Muscle layer of colon (tissue), 2 donors: ENCODE measurements at regions not wholly inside any gene's neighbourhood (a gene's known extent, or its start where the extent isn't known, plus 50 kb on each side); places are given as distances from the start of the nearest gene placed in this dataset.
"Not testable (repeated sequence)": the region's sequence is repeated elsewhere in the genome, so short reads cannot be mapped to it uniquely, and the experiment has no call there.

Source experiments
- H3K27ac ChIP-seq: one replicate; pipeline ENCODE4 v1.7.0; 2013; ENCODE audit warnings: low read depth, mild to moderate bottlenecking, low read length, moderate library complexity
- H3K27me3 ChIP-seq, 2 donors: one replicate each; pipeline ENCODE4 v1.7.0; 2013; ENCODE audit warnings: low read length in 2 of 2, mild to moderate bottlenecking in 2 of 2; ENCODE audit not compliant: insufficient read depth in 2 of 2, control insufficient read depth in 1 of 2
- H3K36me3 ChIP-seq: one replicate; pipeline ENCODE4 v1.7.0; 2013; ENCODE audit warnings: mild to moderate bottlenecking, low read length; ENCODE audit not compliant: insufficient read depth
- H3K4me1 ChIP-seq: one replicate; pipeline ENCODE4 v1.7.0; 2013; ENCODE audit warnings: mild to moderate bottlenecking, low read length; ENCODE audit not compliant: insufficient read depth
- H3K4me3 ChIP-seq, 2 donors: one replicate each; pipeline ENCODE4 v1.7.0; 2013; ENCODE audit warnings: low read length in 2 of 2, low read depth in 1 of 2, mild to moderate bottlenecking in 1 of 2, moderate library complexity in 1 of 2
- H3K9ac ChIP-seq: one replicate; pipeline ENCODE4 v1.7.0; 2013; ENCODE audit warnings: low read length
- H3K9me3 ChIP-seq: one replicate; pipeline ENCODE4 v1.7.0; 2013; ENCODE audit warnings: mild to moderate bottlenecking, low read length
- donor health status: abdominal sarcoma.
- donor health status: Adenocarcinoma of cecum.

DNA sequence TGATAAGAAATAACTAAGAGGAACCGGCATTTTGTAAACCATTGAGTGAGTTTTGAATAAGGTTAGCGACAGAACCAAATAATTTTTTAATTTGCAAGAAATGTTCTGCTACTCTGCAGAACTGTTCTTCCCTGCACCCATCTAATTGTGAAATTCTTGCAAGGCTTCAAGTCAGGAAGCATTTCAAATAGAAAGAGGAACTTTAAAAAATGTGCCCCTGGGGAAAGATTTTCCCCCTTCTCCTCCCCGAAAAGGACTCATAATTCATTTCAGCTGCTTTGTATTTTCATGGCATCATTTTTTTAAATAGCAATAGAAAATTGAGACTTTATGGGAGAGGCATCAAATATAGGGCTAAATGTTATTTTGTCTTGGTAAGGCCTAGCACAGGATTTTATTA lies 180.9 kb upstream of the ANKRD55 start:
- Histone ChIP-seq H3K27me3 (no peaks in the 10 kb centered on the region), H3K4me1 (peaks cover 4% of the 10 kb centered on the region), H3K9me3 (peaks cover 2% of the 10 kb centered on the region), H3K4me3 (no peak overlapping the region), H3K36me3 (no peaks in the 10 kb centered on the region), H3K9ac (no peak overlapping the region), H3K27ac (no peak overlapping the region)

DNA sequence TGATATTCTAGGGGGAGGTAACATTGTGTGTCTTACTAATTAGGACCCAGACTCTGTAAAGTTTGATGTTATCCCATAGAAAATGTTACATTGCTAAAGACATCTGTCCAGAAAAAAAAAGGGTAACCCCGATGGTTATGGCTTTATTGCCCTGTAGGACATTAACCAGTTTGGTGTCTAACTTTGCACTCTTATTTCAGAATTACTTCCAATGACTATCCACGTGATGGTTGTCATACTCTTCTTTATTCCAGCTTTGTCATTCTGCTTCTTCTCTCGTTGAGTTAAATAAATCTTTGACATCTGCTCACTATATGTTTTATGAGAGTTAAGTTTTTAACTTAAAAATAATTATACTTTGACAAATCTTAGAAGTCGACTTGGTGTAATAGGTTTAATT lies 180.4 kb upstream of the ANKRD55 start:
- H3K4me1 ChIP-seq, result peaks cover 4% of the 10 kb centered on the region
- H3K27ac ChIP-seq, result no peak overlapping the region

DNA sequence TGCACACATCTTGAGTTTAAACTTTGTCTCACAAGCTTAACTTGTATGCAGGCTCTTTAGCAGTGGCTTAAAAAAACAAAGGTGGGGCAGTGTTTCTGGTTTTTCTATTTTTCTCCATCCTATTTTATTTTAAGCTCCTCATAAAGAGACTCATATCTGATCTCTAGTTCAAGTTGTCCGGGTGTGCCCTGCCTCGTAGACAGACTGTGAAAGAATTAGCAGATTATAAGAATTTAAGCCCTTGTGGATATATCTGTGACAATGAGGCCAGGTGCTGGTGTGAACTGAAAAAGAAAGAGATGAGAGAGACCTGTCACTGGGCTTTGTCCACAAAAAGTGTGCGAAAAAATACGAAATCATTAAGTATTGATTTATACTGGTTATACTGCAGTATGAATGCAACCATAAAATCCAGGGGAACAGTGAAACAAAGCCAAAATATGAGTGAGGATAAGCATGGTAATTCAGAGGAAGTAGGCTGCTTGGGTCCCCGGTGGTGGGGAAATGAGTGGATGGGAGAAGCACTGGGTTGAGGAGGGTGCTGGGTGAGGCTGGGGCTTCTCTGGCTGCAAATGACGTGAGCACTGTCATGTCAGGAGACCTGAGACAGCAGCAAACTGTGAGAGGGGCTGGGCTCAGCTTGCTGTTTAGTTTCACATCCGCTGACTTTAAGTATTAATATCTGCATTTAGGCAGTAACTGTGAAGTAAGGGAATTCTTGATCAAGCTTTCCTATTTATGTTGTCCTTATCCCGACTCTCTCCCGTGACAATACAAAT lies 179.7 kb upstream of the ANKRD55 start:
- Histone ChIP-seq H3K9me3 (no peaks in the 10 kb centered on the region), H3K27ac (no peak overlapping the region)

More for the DNA sequence above, 180.4 kb upstream of the ANKRD55 start:
- H3K9ac ChIP-seq, result no peak overlapping the region
- no peak overlapping the region for H3K4me3 ChIP-seq
- H3K9me3 ChIP-seq, result no peaks in the 10 kb centered on the region
- H3K36me3 ChIP-seq, result no peaks in the 10 kb centered on the region
- H3K27me3 ChIP-seq, result no peaks in the 10 kb centered on the region

DNA sequence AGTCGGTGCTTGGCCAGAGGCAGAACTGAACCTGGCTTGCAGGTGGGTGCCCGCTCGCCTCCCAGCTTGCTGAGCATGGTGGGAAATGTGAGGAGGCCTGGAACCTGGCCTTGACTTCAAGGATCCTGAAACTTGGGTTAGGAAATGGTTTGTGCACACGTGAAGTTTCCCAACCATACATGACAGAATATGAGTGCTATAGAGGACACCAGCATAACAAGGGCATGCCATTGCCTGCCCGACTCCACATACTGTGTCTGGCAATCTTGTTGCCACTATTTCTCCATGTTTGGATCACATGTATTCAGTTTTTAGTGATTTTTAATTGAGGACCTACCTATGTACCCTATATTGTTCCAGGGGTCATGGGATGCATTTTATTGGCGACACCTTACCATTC lies 177.6 kb upstream of the ANKRD55 start:
- Histone ChIP-seq H3K9me3 (no peaks in the 10 kb centered on the region), H3K36me3 (no peaks in the 10 kb centered on the region), H3K4me1 (peaks cover 3% of the 10 kb centered on the region), H3K27ac (no peak overlapping the region), H3K9ac (no peak overlapping the region), H3K27me3 (no peaks in the 10 kb centered on the region), H3K4me3 (no peak overlapping the region)

More for the DNA sequence above, 179.7 kb upstream of the ANKRD55 start:
- Histone ChIP-seq H3K4me1 (peaks cover 4% of the 10 kb centered on the region), H3K4me3 (no peak overlapping the region), H3K36me3 (no peaks in the 10 kb centered on the region), H3K27me3 (no peaks in the 10 kb centered on the region), H3K9ac (no peak overlapping the region)

DNA sequence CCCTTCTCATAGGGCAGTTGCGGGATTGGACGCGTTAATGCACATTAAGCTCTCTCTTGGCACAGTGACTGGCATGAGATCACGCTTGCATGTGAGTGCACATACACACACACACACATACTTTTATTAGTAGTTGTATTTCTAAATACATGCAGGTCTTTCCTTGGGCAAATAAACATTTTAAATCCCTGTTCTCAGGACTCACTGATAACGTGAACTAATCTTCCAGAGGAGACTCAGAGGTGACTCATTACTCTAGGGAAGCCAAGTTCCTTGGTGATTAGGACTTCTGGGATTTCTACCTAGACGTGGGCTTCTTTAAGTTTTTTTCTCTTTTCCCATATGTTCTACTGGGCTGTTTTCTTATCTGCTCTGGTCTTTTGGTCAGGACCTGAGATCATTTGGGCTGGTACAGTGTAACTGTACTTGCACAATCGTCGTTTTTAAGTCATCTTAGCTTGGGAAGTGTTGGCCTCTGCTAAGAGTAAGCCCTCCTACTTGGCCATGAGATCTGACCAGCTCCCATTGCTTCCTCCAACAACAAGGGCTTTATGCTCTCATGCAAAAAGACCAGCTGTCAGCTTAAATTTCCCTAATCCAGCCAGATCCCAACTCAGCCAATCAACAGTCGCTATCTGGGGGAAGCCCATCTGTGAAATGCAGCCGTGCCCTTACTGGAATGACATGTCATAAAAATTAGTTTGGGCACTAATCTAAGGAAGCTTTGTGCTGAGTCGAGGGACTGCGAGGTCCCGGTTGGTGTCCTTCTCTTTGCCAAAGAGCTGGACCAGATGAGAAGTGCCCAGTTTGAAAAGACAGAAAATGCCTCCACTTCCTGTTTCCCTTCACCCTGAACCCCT lies 176.4 kb upstream of the ANKRD55 start:
- Histone ChIP-seq H3K27me3 (no peaks in the 10 kb centered on the region), H3K4me1 (no peaks in the 10 kb centered on the region), H3K36me3 (no peaks in the 10 kb centered on the region), H3K9me3 (no peaks in the 10 kb centered on the region), H3K27ac (no peak overlapping the region), H3K9ac (no peak overlapping the region), H3K4me3 (no peak overlapping the region)

DNA sequence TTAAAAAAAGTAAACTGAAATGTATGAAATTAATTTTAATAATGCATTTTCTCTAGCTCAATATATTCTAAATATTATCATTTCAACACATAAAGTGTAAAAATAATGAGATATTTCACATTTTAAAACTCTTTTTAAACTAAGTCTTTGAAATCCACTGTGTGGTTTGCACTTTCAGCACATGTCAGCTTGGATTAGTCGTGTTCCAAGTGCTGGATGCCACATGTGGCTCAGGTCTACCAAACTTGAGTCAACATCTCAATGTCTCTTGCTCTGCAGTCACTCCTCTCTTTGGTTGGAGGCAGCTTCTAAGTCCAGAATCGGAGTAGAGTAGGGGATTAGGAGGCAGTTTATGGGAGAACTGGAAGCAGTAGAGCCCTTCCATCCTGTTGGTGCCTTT lies 173.7 kb upstream of the ANKRD55 start:
- Histone ChIP-seq H3K36me3 (no peaks in the 10 kb centered on the region), H3K27me3 (no peaks in the 10 kb centered on the region), H3K4me3 (no peak overlapping the region), H3K9me3 (no peaks in the 10 kb centered on the region), H3K27ac (no peak overlapping the region), H3K4me1 (no peaks in the 10 kb centered on the region), H3K9ac (no peak overlapping the region)

DNA sequence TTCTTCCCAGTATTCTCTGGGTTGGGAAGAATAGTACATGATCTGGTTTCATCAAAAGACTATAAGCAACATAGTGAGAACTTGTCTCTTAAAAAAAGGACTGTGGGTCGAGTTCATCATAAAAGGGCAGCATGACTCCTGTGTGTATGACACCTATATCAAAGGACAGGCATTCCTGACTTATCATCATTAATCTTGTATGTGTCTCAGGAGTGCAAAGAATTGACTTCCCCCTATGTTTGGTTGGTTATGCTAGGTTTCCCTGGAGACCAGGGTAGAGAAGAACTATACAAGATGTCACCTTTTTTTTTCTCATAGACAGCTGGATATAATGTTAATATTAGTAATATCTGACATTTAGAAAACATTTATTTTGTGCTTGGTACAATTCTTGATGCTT lies 173.1 kb upstream of the ANKRD55 start:
- Histone ChIP-seq H3K4me3 (no peak overlapping the region), H3K9me3 (no peaks in the 10 kb centered on the region), H3K9ac (no peak overlapping the region), H3K27me3 (no peaks in the 10 kb centered on the region), H3K36me3 (no peaks in the 10 kb centered on the region), H3K4me1 (no peaks in the 10 kb centered on the region), H3K27ac (no peak overlapping the region)

DNA sequence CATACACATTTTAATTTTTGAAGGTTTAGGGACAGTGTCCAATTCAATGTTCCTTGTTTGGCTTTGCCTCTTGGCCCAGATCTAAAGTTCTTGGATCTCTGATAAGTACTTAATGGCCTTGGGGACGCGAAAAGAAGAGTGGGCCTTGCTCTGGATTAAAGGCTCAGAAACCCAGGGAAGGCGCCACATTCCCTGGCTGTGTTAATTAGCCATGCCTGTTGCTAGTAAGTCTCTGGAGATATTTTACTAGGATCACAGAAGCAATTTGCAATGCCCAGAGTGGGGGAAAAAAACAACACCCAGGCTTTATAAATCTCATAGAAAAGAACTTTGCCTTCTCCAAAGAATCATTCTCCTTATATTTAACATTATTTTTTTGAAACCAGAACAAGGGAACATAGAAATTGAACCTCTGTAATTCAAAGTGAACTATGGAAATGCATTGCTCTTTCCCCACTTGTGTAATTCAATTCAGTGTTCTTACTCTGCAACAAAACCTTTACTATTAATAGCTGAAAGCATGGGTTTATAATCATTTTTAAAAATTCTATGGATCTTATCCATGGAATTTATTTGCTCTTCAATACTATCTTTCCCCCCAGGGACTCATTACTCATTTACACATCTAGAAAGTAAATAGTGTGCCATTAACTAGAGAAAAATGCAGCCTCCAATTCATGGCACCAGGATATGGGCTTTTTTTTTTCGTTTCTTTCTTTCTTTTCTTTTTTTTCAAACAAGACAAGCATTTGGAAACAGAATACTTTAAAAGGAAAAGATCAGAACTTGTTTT lies 172.2 kb upstream of the ANKRD55 start:
- no peaks in the 10 kb centered on the region for H3K36me3 ChIP-seq
- H3K9ac ChIP-seq, result no peak overlapping the region
- no peaks in the 10 kb centered on the region for H3K27me3 ChIP-seq
- no peaks in the 10 kb centered on the region for H3K9me3 ChIP-seq
- H3K4me3 ChIP-seq, result no peak overlapping the region
- no peak overlapping the region for H3K27ac ChIP-seq
- no peaks in the 10 kb centered on the region for H3K4me1 ChIP-seq

DNA sequence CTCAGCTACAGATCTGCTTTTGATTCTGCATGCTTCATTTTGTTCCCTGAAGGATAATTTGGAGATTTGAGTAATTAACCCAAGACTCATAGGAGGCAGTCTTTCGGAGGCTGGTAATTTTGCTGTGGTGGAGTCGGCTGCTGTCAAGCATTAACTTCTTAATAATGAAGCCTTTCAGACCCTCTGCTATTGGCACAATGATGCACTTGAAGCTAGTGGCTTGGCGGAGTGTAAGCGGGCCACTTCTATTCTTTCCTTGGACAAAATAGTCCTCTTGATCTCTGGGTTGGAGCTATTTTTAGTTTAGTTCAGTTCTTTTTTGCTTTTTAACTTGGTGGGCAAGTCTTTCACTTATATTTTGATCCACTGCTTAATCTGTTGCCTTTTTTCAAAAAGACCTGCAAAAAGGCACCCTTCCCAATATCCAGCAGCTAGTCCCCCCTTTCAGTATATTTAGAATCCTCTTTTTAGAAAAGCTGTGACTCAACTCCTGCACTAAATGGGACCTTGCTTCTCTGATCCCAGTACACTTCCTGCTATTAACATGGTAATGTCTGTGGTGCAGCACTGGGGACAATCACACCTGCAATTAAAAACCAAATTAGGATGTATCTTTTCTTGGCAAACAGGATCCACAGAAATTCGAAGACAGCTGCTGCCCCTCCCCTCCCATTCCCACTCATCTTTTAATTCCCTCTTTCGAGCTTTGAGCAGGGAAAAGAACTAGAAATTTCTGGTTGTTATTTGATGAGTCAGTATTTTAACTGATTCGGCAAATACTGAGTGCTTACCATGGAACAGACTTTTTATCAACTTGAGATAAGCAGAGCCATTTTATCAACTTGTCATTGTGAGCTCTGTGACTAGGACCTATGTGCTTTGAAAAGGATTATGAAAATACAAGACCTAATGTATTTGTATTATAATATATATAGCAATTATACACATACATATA lies 169.4 kb upstream of the ANKRD55 start:
- no peaks in the 10 kb centered on the region for H3K27me3 ChIP-seq
- no peak overlapping the region for H3K27ac ChIP-seq
- H3K36me3 ChIP-seq, result no peaks in the 10 kb centered on the region
- H3K9ac ChIP-seq, result no peak overlapping the region
- H3K4me1 ChIP-seq, result no peaks in the 10 kb centered on the region
- H3K9me3 ChIP-seq, result no peaks in the 10 kb centered on the region
- no peak overlapping the region for H3K4me3 ChIP-seq

DNA sequence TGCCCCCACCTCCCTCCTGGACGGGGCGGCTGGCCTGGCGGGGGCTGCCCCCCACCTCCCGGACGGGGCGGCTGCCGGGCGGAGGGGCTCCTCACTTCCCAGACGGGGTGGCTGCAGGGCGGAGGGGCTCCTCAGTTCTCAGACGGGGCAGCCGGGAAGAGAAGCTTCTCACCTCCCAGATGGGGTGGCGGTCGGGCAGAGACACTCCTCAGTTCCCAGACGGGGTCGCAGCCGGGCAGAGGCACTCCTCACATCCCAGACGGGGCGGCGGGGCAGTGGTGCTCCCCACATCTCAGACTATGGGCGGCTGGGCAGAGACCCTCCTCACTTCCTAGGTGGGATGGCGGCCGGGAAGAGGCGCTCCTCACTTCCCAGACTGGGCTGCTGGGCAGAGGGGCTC lies 164.7 kb upstream of the ANKRD55 start:
- not testable (repeated sequence) for H3K9me3 ChIP-seq, H3K36me3 ChIP-seq, H3K9ac ChIP-seq, H3K4me1 ChIP-seq, H3K27me3 ChIP-seq, H3K27ac ChIP-seq, H3K4me3 ChIP-seq
